ENCODE measurements at regions not wholly inside any gene's neighbourhood (a gene's known extent, or its start where the extent isn't known, plus 50 kb on each side); places are given as distances from the start of the nearest gene placed in this dataset.

GRCh38 chr2:56676966-56677365, 493.2 kb downstream of the CCDC85A start:
- Histone ChIP-seq H2AFZ (no peak overlapping the region), H3K9me3 (ENCODE audit: control insufficient read depth, low read length) (no peaks in the 10 kb centered on the region), H3K4me3 (ENCODE audit: low read depth, low read length) (no peak overlapping the region), H3K4me2 (ENCODE audit: low read length) (no peak overlapping the region), H3K36me3 (ENCODE audit: control insufficient read depth, insufficient read depth, low read length) (no peaks in the 10 kb centered on the region), H3K4me1 (no peaks in the 10 kb centered on the region), H3K27ac (no peak overlapping the region), H3K9ac (no peak overlapping the region), H3K79me2 (no peaks in the 10 kb centered on the region), H3K27me3 (ENCODE audit: control insufficient read depth, insufficient read depth, low read length) (no peaks in the 10 kb centered on the region)
- no peak for TF ChIP-seq CTCF (IDR thresholded peaks at IDR 0.05)

- H3K4me1 ChIP-seq = no peaks in the 10 kb centered on the region
- H3K36me3 ChIP-seq (ENCODE audit: control insufficient read depth, insufficient read depth, low read length) = no peaks in the 10 kb centered on the region
- H3K9ac ChIP-seq = no peak overlapping the region
- TF ChIP-seq CTCF (IDR thresholded peaks at IDR 0.05) = no peak
- H2AFZ ChIP-seq = no peak overlapping the region
- H3K79me2 ChIP-seq = no peaks in the 10 kb centered on the region
- H3K4me3 ChIP-seq (ENCODE audit: low read depth, low read length) = no peak overlapping the region
- H3K4me2 ChIP-seq (ENCODE audit: low read length) = no peak overlapping the region
- no peaks in the 10 kb centered on the region for H3K9me3 ChIP-seq (ENCODE audit: control insufficient read depth, low read length)
- H3K27me3 ChIP-seq (ENCODE audit: control insufficient read depth, insufficient read depth, low read length) = no peaks in the 10 kb centered on the region
- H3K27ac ChIP-seq = no peak overlapping the region
These were observed 497.3 kb downstream of the CCDC85A start for GRCh38 chr2:56680971-56681631.

GRCh38 chr2:56681659-56682396, 498.0 kb downstream of the CCDC85A start:
- TF ChIP-seq CTCF (IDR thresholded peaks at IDR 0.05) = no peak
- no peak overlapping the region for H2AFZ ChIP-seq
- no peaks in the 10 kb centered on the region for H3K9me3 ChIP-seq (ENCODE audit: control insufficient read depth, low read length)
- H3K4me1 ChIP-seq = no peaks in the 10 kb centered on the region
- no peak overlapping the region for H3K27ac ChIP-seq
- H3K79me2 ChIP-seq = no peaks in the 10 kb centered on the region
- no peak overlapping the region for H3K9ac ChIP-seq
- H3K27me3 ChIP-seq (ENCODE audit: control insufficient read depth, insufficient read depth, low read length) = no peaks in the 10 kb centered on the region
- no peak overlapping the region for H3K4me3 ChIP-seq (ENCODE audit: low read depth, low read length)
- no peak overlapping the region for H3K4me2 ChIP-seq (ENCODE audit: low read length)
- H3K36me3 ChIP-seq (ENCODE audit: control insufficient read depth, insufficient read depth, low read length) = no peaks in the 10 kb centered on the region

- Histone ChIP-seq H3K27ac (no peak overlapping the region), H3K4me3 (ENCODE audit: low read depth, low read length) (no peak overlapping the region), H3K36me3 (ENCODE audit: control insufficient read depth, insufficient read depth, low read length) (no peaks in the 10 kb centered on the region), H3K9me3 (ENCODE audit: control insufficient read depth, low read length) (no peaks in the 10 kb centered on the region), H3K4me2 (ENCODE audit: low read length) (no peak overlapping the region), H3K9ac (no peak overlapping the region), H3K79me2 (no peaks in the 10 kb centered on the region), H2AFZ (no peak overlapping the region), H3K4me1 (no peaks in the 10 kb centered on the region), H3K27me3 (ENCODE audit: control insufficient read depth, insufficient read depth, low read length) (no peaks in the 10 kb centered on the region)
- no peak for TF ChIP-seq CTCF (IDR thresholded peaks at IDR 0.05)
These were observed 498.6 kb downstream of the CCDC85A start for GRCh38 chr2:56682397-56682760.

GRCh38 chr2:56684327-56684726, 500.5 kb downstream of the CCDC85A start:
- Histone ChIP-seq H3K4me2 (ENCODE audit: low read length) (no peak overlapping the region), H2AFZ (no peak overlapping the region), H3K9ac (no peak overlapping the region), H3K27ac (no peak overlapping the region), H3K27me3 (ENCODE audit: control insufficient read depth, insufficient read depth, low read length) (no peaks in the 10 kb centered on the region), H3K79me2 (no peaks in the 10 kb centered on the region), H3K4me3 (ENCODE audit: low read depth, low read length) (no peak overlapping the region), H3K36me3 (ENCODE audit: control insufficient read depth, insufficient read depth, low read length) (no peaks in the 10 kb centered on the region), H3K9me3 (ENCODE audit: control insufficient read depth, low read length) (no peaks in the 10 kb centered on the region), H3K4me1 (no peaks in the 10 kb centered on the region)
- TF ChIP-seq CTCF (IDR thresholded peaks at IDR 0.05) = no peak

All from parathyroid adenoma (tissue), 2 donors.